ENCODE measurements at regions not wholly inside any gene's neighbourhood (a gene's known extent, or its start where the extent isn't known, plus 50 kb on each side); places are given as distances from the start of the nearest gene placed in this dataset.
A peak's percentile ranks its signal among the peaks of the same experiment; 100 is the strongest.
"Not testable (repeated sequence)": the region's sequence is repeated elsewhere in the genome, so short reads cannot be mapped to it uniquely, and the experiment has no call there.

- DNase-seq, result no peak
These were observed 81.3 kb upstream of the BHLHE40 start for GRCh38 chr3:4897765-4898453.

GRCh38 chr3:4898454-4899313, 80.6 kb upstream of the BHLHE40 start:
- no peak for DNase-seq

GRCh38 chr3:4899710-4900109, 79.5 kb upstream of the BHLHE40 start:
- peak; percentile 32 for DNase-seq

- no peak for DNase-seq
These were observed 78.9 kb upstream of the BHLHE40 start for GRCh38 chr3:4900298-4900697.

- DNase-seq, result no peak
These were observed 74.2 kb upstream of the BHLHE40 start for GRCh38 chr3:4904811-4905695.

- peak; percentile 49 for DNase-seq
These were observed 73.1 kb upstream of the BHLHE40 start for GRCh38 chr3:4906107-4906621.

- no peak for DNase-seq
These were observed 72.2 kb upstream of the BHLHE40 start for GRCh38 chr3:4907050-4907449.

- DNase-seq, result no peak
These were observed 71.4 kb upstream of the BHLHE40 start for GRCh38 chr3:4907643-4908432.

- no peak for DNase-seq
These were observed 70.6 kb upstream of the BHLHE40 start for GRCh38 chr3:4908433-4909156.

GRCh38 chr3:4914464-4914863, 64.8 kb upstream of the BHLHE40 start:
- DNase-seq, result no peak

GRCh38 chr3:4921589-4921988, 57.6 kb upstream of the BHLHE40 start:
- DNase-seq, result not testable (repeated sequence)

- DNase-seq, result no peak
These were observed 52.3 kb upstream of the BHLHE40 start for GRCh38 chr3:4926892-4927291.

GRCh38 chr3:4928277-4928789, 50.9 kb upstream of the BHLHE40 start:
- DNase-seq, result no peak

Data from stimulated activated CD4-positive, alpha-beta T cell treated with anti-CD3 and anti-CD28 coated beads, Interleukin-1b, Interleukin-23, amount 100 ng/mL, for 48 hours (primary cell).